ENCODE measurements at regions not wholly inside any gene's neighbourhood (a gene's known extent, or its start where the extent isn't known, plus 50 kb on each side); places are given as distances from the start of the nearest gene placed in this dataset.
"Not testable (repeated sequence)": the region's sequence is repeated elsewhere in the genome, so short reads cannot be mapped to it uniquely, and the experiment has no call there.

DNA sequence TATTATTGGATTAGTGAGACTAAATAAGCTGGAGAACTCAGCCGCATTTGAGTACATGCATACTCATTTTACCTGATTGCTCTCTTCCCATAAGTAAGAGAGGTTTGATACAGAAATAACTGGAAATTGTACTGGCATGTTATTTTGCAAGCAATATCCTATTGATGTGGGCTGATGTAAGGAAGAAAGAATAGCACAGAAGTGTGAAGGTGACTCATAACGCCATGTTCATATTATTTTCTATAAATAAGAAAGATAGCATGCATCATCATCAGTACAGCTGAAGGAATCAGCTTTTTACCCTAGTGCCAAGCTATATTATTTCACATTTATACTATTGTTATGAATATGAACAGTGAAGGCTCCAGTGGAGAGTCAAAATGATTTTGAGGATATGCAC, 138.3 kb upstream of the FAM47A start:
- no peak for DNase-seq (ENCODE audit: low spot score, unreplicated experiment)
- H3K4me3 Mint-ChIP-seq (ENCODE audit: low read depth): no peak overlapping the region
- TF ChIP-seq, protein P1, sequence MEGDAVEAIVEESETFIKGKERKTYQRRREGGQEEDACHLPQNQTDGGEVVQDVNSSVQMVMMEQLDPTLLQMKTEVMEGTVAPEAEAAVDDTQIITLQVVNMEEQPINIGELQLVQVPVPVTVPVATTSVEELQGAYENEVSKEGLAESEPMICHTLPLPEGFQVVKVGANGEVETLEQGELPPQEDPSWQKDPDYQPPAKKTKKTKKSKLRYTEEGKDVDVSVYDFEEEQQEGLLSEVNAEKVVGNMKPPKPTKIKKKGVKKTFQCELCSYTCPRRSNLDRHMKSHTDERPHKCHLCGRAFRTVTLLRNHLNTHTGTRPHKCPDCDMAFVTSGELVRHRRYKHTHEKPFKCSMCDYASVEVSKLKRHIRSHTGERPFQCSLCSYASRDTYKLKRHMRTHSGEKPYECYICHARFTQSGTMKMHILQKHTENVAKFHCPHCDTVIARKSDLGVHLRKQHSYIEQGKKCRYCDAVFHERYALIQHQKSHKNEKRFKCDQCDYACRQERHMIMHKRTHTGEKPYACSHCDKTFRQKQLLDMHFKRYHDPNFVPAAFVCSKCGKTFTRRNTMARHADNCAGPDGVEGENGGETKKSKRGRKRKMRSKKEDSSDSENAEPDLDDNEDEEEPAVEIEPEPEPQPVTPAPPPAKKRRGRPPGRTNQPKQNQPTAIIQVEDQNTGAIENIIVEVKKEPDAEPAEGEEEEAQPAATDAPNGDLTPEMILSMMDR (IDR thresholded peaks at IDR 0.05; ENCODE audit: unreplicated experiment): no peak
- H3K4me1 Mint-ChIP-seq (ENCODE audit: low read depth): peaks cover 8% of the 10 kb centered on the region
- H3K9me3 Mint-ChIP-seq (ENCODE audit: low read depth): no peaks in the 10 kb centered on the region
- no peaks in the 10 kb centered on the region for H3K36me3 Mint-ChIP-seq (ENCODE audit: insufficient read depth)
- H3K27ac Mint-ChIP-seq: no peak overlapping the region
- no peaks in the 10 kb centered on the region for H3K27me3 Mint-ChIP-seq

DNA sequence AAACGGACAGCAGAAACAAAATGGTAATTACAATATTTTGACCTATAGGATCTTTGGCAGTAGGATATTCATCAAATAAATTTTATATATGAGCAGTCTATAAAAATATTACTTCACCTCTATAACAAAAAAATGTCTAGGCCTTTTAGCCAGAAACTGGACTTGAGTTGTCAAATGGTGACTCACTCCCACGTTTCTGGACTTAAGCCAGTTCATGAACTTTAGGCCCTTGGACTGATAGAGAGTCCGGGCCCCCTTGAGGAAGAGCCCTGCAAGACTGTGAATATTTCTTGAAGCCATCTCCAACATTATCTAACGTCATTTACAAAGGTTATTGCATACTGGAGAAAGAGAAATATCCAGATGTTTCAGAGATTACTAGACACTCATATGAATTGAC, 106.8 kb upstream of the FAM47A start:
- Mint-ChIP-seq H3K4me1 (ENCODE audit: low read depth) (no peaks in the 10 kb centered on the region), H3K27ac (no peak overlapping the region), H3K4me3 (ENCODE audit: low read depth) (no peak overlapping the region)

DNA sequence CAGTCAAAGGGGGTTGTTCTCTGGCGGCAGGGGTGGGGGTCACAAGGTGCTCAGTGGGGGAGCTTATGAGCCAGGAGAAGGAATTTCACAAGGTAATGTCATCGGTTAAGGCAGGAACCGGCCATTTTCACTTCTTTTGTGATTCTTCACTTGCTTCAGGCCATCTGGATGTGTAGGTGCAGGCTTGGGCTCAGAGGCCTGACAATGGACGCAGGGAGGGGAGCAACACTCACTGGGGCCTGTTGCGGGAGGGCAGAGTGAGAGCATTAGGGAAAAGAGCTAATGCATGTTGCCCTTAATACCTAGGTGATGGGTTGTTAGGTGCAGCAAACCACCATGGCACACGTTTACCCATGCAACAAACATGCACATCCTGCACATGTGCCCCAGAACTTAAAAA, 98.0 kb upstream of the FAM47A start:
- H3K36me3 Mint-ChIP-seq (ENCODE audit: insufficient read depth): peaks cover 16% of the 10 kb centered on the region
- H3K9me3 Mint-ChIP-seq (ENCODE audit: low read depth): peaks cover 30% of the 10 kb centered on the region
- not testable (repeated sequence) for H3K27me3 Mint-ChIP-seq; DNase-seq (ENCODE audit: low spot score, unreplicated experiment); H3K4me3 Mint-ChIP-seq (ENCODE audit: low read depth); H3K27ac Mint-ChIP-seq
- peaks cover 20% of the 10 kb centered on the region for H3K4me1 Mint-ChIP-seq (ENCODE audit: low read depth)

More for the DNA sequence above, 106.8 kb upstream of the FAM47A start:
- no peak for DNase-seq (ENCODE audit: low spot score, unreplicated experiment)
- no peaks in the 10 kb centered on the region for H3K36me3 Mint-ChIP-seq (ENCODE audit: insufficient read depth)
- no peaks in the 10 kb centered on the region for H3K27me3 Mint-ChIP-seq
- TF ChIP-seq, protein P1 (IDR thresholded peaks at IDR 0.05; ENCODE audit: unreplicated experiment): no peak
- peaks cover 4% of the 10 kb centered on the region for H3K9me3 Mint-ChIP-seq (ENCODE audit: low read depth)

DNA sequence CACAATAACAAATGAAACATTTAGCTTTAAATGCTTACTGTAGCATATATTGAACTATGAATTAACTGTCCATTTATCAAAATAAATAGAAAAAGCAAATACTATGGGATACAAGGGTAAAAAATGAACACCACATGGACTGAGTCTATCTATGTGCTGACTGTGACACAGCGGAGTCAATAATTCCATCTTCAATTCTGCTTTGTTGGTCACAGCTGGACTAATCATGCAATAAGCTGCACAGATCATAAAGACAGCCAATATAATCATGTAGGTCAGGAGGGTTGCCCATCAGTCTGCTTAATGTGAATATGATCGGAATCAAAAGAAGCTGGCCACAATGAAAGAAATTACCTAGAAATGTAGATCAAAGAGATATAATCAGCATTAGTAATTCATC, 95.7 kb upstream of the FAM47A start:
- Mint-ChIP-seq H3K4me3 (ENCODE audit: low read depth) (no peak overlapping the region), H3K9me3 (ENCODE audit: low read depth) (peaks cover 26% of the 10 kb centered on the region), H3K27ac (no peak overlapping the region), H3K27me3 (no peaks in the 10 kb centered on the region), H3K4me1 (ENCODE audit: low read depth) (peaks cover 21% of the 10 kb centered on the region), H3K36me3 (ENCODE audit: insufficient read depth) (peaks cover 16% of the 10 kb centered on the region)
- DNase-seq (ENCODE audit: low spot score, unreplicated experiment): no peak
- TF ChIP-seq, protein P1 (IDR thresholded peaks at IDR 0.05; ENCODE audit: unreplicated experiment): no peak

DNA sequence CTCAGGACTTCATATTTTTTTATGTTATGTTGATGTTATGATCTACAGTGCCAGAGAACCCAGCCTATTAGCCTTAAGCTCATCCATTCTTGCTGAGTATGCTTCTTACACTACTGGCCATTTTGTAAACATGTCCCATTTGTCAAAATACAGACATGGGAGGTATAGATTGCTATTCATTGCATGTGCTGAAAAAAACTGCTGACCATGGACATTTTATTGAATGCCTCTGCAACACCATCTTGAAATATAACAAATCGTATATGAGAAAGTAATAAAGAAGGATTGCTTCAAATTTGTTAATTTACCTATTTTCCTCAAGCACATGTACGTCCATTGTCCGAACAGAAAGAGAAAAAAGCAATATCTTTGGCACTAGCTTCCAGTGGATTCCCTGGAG, 91.5 kb upstream of the FAM47A start:
- no peak for DNase-seq (ENCODE audit: low spot score, unreplicated experiment)
- H3K27me3 Mint-ChIP-seq: no peaks in the 10 kb centered on the region
- peaks cover 12% of the 10 kb centered on the region for H3K9me3 Mint-ChIP-seq (ENCODE audit: low read depth)
- peaks cover 7% of the 10 kb centered on the region for H3K4me1 Mint-ChIP-seq (ENCODE audit: low read depth)
- no peak overlapping the region for H3K4me3 Mint-ChIP-seq (ENCODE audit: low read depth)
- TF ChIP-seq, protein P1 (IDR thresholded peaks at IDR 0.05; ENCODE audit: unreplicated experiment): no peak
- H3K27ac Mint-ChIP-seq: no peak overlapping the region
- H3K36me3 Mint-ChIP-seq (ENCODE audit: insufficient read depth): peaks cover 6% of the 10 kb centered on the region

DNA sequence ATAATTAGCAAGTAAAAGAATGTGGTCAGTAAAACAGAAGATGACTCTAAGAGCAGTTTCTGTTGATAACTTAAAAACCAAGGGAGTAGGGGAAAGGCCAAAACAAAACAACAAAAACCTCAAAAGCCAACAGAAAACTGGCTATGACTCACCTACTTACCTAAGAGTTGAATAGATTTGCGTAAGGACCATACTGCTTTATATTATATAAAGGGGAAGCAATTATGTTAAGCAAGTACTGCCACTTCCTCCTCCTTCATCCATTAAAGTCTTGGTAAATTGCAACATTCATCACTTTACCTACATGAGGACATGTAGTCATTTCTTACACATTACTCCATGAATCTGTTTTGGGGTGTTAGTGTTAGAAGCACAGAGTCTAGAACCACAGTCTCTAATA, 85.9 kb upstream of the FAM47A start:
- peaks cover 2% of the 10 kb centered on the region for H3K36me3 Mint-ChIP-seq (ENCODE audit: insufficient read depth)
- no peak overlapping the region for H3K27ac Mint-ChIP-seq
- no peak for DNase-seq (ENCODE audit: low spot score, unreplicated experiment)
- peaks cover 19% of the 10 kb centered on the region for H3K9me3 Mint-ChIP-seq (ENCODE audit: low read depth)
- peaks cover 4% of the 10 kb centered on the region for H3K4me1 Mint-ChIP-seq (ENCODE audit: low read depth)
- no peak overlapping the region for H3K4me3 Mint-ChIP-seq (ENCODE audit: low read depth)
- TF ChIP-seq, protein P1 (IDR thresholded peaks at IDR 0.05; ENCODE audit: unreplicated experiment): no peak
- no peaks in the 10 kb centered on the region for H3K27me3 Mint-ChIP-seq

All from progenitor cell of endocrine pancreas (in vitro differentiated cells).